HG02885 (cell line): ENCODE measurements at regions not wholly inside any gene's neighbourhood (a gene's known extent, or its start where the extent isn't known, plus 50 kb on each side); places are given as distances from the start of the nearest gene placed in this dataset.

Experiments
- ATAC-seq: cut with Tn5 transposase; IDR thresholded peaks from one replicate; pipeline ENCODE4 v1.9.1; 2021; ENCODE audit warnings: mild to moderate bottlenecking; ENCODE audit not compliant: unreplicated experiment, poor library complexity

DNA sequence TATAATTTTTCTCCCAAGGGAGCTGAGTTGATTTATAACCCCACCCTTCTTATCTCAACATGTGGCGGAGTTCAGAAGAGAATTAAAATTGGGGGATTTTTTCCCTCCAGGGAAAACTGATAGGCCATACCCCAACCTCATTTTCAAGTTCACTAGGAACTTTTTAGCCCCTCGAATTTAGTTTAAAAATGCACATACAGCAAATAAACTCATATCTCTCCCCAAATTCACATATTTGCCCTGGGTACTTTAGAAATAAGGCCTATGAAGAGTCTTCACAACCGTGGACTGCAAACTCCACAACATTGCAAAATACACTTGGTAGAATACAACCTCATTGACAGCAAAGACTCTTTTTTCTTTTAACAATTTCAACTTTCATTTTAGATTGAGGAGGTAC, 206.7 kb upstream of the LEF1 start:
- ATAC-seq, result no peak

DNA sequence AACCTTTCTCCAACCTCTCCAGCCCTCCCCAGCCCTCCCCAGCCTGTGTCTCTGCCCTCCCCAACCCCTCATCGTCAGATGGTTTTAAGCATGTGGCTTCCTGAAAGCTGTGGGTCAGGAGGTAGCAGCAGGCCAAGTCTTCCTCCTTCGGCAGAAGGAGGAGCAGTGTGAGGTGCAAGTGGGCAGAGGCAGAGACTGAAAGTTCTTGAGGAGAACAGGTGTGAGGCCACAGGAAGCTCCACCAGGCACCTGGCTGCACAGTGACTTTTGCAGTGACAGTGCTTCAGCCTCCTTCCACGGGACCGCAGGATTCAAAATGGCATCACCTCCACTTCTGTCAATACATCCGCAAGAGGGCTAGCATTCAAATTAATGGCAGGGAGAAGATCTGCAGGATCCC, 203.9 kb upstream of the LEF1 start:
- no peak for ATAC-seq

DNA sequence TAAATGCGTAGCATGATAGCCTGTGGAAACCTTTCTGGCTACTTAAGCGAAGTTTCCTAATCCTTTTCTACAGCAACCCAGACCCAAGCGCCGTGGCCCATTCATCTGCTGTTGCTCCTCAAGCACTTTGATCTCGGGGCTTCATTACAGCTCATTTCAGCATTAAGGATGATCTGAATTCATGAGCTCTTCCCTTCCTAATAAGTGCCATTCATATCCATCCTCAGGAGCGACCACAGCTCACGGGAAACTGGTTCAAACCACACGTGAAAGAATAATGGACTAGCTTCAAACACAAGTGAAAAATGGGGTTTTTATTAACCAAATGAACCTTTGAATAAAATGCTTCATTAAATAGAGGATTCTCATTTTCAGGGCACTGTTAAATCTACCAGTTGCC, 202.6 kb upstream of the LEF1 start:
- no peak for ATAC-seq

DNA sequence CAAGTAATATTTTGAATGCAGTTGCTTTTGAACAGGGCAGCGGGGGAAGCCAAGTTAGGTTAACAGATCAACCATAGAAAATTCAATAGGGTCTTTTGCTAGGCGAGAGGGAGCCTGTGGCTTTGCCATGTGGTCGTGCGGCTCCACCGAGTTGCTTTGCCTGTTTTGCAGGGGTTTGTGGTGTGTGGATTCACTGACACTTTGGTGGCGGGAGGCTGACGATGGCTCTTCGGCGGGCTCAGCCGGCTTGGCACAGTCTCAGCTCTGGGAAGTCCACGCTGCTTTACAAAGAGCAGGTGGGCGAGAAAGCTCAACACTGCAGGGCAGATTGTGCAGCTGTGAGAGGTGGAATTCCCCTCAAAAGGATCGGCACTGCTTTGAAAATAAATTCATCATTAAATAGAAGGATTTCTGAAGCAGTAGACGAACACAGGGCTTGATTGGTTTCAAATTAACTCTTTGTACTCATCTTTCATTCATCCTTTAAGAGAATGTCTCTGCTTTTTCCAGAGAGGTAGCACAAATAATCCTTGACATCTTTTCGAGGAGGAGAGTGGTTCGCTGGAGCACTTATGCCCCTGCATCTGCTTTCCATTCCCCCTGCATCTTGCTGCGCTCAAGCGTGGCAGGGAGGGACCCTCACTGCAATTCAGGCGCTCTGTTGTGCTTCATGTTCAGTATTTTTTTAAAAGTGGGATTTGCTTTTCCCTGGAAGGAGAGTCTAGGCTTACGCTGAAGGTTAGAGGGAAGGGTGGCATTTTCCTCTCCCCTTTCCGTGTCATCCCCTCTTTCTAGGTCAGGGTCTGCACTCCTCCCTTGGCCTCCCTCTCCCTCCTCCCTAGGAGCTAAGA, 201.8 kb upstream of the LEF1 start:
- no peak for ATAC-seq

DNA sequence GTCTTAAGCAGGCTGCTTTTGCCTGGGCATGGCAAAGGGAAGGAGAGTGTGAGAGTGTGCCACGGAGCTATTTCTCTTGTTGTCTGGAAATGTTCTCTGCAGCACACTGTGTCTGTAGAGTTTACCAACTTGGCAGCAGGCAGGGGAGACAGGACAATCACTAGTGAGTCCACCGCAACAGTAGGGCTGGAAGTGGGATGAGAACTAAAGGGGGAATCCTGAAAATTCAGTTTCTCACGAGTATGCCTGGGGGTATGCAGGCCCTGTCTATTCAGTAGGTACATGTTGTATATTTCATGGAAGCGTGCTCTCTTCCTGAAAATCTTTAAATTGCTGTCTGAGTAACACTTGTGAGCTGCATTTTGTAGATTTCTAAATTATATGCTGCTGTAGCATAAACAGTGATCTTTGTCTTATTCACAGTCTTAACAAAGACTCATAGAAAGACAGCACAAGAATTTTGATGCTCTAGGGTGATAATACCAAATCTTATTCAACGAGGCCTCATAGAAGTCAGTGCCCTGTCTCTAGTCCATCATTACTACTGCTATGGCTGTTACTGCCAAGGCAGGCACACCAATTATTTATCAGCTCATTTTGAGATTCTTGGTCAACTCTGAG, 200.4 kb upstream of the LEF1 start:
- no peak for ATAC-seq

DNA sequence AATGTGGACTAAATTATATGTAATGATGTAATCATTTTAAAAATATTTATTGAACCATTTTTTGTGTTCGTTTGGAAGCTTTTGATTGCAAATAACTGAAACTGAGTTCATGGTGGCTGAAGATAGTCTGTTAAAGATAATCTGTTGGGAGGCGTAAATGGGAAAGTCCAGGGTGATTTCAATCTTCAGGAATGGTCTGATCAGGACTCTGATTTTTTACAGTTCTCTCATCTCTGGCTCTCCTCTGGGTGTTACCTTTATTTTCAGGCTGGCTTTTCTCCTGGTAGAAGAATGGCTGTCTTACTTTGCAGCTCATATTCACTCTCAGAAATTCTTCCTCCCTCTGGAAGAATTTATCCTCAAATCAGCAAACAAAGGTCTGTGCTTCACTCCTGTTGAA, 199.0 kb upstream of the LEF1 start:
- no peak for ATAC-seq

DNA sequence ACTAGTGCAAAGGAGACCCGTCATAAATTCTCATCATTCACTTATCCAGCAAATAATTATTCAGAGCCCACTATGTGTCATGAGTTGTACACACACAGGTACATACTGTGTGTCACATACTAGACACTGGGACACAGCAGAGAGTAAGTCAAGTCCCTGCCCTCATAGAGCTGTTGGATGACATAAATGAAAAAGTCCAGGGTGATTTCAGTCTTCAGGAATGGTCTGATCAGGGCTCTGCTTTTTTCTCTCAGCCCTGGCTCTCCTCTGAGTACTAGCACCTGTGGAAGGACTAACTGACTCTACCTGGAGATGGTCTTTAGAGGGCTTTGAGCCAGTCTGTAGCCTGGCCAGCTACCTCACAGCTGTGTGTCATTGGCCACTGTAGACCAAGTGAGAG, 198.0 kb upstream of the LEF1 start:
- ATAC-seq, result no peak

DNA sequence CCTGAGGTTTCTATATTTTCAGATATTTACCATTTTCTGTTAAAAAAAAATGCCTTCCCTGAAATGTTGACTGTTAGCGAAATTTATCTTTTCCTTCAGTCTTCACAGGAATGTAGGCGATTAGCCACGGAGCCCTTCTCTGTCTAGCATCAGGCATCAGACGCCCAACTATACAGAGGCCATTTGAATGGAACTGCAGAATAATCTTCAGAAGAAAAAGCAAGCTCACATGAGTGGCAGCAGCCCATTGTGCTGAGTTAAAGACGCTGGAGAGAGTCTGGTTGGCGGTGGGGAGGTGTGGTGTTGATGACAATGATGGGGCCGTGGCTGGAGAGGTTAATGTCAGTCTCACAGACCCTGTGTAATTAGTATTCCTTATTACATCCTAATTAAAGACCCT, 196.8 kb upstream of the LEF1 start:
- no peak for ATAC-seq

DNA sequence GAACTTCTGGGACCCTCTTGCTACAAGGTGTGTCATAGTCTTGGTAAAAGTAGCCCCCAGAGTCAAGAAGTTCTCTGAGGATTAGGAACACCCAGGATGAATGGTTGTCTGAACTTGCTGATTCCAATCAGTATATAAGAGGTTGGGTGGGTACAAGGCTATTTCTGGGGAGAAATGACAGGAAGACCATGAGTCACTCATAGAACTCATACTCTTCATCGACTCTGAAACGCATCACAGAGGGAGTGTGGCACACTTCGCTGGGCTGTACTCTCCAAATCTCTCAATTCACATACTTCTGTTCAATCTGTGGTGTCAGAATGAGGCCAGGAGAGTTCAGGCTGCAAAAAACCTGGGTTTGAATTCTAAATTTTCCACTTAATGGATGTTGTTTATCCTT, 193.2 kb upstream of the LEF1 start:
- no peak for ATAC-seq

DNA sequence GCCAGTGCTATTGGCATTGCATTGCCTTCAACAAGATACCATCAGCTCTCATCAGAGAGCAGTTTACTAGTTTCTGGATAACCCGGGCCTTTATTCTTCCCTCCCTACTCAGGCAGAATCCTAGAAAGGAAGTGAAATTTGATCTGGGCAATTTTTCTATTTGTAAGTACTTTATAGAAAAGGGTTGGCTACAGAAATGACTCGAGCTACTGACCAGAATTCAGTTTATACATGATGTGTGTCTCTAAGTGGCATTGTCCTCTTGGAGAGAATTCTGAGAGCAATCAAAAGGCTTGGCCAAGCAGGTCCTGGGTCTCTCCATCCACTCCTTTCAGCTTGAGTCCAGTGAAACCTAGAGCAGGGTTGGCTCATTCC, 192.7 kb upstream of the LEF1 start:
- no peak for ATAC-seq

DNA sequence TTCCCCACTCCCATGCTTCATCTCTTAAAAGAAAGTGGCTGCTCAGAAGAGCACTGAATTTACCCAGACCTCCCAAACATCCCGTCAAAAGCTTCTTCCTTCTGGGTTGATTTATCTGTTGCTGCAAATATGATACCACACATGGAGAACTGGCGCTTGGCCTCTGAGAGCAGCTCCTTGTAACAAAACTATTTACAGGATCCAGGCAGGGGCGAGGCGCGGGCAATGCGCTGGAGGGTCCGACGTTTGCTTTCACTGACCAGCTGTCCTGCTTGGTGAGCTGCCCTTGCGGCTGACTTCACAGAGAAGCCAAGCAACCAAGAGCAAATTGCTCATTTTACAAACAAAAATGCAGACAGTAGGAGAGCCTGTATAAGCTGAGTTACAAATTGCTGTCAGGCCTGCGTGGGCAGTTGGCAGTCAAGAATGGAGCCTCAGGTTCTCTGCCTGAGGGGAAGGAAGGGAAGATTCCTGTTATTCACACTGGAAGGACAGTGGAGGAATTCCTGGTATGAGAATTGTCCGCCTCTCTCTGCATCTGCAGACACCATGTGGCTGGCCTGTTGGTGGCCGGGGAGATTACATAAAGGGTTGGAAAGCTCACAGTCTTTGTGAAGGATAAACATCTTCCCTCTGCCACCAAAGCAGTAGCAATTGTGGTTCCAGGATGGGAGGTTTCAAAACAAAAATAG, 192.2 kb upstream of the LEF1 start:
- ATAC-seq, result no peak

DNA sequence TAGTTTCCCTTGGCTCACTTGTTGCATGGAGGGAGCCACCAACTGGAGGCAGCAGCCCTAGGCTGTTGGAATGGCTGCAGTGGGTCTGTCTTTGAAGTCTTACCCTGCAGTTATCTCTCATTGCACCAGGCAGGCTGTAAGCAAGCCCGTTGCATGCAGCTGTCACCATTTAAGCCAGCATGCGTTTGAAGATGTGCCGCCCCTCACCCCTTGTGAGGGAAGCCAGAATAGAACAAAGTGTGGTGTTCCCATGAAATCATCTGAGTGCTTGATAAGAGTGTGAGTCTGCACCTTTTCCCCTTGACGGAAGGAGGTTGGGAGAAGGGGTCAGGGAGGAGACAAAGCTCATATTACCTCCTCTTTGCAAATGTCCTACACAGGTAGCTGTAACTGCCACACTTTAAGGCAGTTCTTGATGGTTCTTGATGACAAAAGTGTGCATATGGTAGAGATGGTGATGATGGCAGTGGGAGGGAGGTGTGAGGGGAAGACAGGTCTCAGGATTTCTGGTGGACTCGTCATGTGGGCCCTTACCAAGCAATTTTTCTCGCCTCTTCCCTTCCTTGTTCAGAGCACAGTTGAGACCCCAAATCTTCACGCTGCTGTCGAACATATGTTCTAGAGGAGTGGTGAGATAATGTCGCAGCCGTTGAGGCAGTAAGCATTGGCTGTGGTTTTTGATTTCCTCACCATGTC, 191.4 kb upstream of the LEF1 start:
- no peak for ATAC-seq

DNA sequence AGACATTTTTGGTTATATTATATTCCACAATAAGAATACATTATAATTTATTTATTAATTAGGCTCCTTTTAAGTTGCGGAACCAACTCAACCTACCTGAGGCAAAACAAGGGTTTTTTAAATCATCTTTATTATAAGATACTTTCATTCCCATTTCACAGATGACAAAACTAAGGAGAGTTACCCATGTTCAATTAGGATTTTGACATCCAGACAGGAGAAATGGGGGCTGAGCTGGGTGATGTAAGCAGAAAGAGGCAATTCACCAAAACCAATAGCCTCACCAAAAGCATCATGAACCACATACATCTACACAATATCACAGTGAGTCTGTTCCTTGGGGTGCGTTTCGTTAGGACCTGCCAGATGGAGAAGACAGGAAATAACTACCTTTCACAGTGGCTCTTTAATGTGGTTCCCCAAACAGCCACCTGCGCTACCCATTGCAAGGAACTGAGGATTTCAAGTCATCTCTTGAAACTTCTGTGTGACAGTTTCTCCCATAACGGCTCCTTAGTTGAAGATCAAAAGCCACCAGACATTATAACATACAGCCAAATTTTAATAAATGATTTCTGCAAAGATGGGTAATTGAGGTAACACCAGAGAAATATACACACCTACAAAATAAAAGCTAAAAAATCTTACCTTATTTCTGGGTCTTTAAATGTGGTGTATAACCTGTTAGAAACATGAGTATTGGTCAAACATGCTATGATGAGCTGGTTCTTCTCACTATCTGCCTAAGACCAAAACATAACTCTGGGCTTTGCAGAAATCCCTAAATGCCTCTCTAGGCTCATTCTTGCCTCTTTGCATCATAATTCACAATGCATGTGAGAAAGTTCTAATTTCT, 190.6 kb upstream of the LEF1 start:
- ATAC-seq, result no peak

DNA sequence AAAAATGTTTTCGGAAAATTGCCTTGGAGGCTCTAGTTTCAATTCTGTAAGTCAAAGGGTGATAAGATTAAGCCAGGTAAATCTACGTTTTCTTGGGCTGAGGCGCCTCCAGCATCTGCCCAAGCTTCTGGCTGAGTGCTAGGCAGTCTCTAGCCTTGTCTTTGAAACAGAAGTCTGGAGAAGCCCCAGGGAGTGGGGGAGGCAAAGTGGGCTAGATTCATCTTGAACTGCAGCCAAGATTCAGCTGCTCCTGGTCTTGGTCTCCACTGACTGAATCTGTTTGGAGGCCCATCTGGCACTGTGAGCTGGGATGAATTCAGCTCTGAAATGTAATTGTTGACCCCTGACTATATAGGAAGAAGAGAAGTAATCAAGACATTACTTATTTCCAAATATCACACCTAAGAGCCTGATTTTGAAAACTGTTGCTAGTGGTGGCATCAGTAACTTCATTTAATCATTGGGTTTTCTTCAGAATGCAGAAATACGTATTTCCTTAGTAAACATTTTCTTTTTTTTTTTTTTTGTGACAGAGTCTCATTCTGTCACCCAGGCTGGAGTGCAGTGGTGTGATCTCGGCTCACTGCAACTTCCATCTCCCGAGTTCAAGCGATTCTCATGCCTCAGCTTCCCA, 187.3 kb upstream of the LEF1 start:
- no peak for ATAC-seq

DNA sequence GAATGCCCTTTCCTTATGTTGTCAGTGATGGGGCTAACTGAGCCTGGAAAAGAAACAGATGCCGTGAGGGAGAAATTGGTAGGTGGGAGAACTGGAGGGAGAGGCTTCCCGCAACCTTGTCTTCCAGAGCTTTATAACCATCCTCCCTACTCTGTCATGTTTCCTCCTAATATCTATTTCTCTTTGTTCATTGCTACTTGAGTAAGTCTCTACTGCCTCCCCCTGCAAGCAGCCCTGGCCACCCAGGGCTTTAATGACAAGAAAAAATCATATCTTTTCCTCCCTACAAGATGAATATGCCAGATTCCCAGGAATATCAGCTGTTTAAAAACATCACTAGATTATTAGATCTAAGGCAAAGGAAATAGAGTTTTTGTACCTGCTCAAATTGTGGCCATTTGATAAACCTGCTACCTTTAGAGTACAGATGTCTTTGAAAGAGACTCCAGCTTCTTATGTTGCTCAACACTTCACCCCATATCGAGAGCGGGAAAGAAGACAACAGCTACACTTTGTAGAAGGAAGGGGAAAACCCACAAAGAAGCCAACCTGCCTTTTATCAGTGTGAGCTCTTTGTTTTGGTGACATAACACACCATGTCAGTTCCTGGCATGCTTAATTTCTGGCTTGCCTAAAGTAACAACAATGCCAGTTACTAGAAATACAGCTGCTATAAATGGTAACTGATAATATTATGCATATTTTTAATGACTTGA, 186.6 kb upstream of the LEF1 start:
- no peak for ATAC-seq

DNA sequence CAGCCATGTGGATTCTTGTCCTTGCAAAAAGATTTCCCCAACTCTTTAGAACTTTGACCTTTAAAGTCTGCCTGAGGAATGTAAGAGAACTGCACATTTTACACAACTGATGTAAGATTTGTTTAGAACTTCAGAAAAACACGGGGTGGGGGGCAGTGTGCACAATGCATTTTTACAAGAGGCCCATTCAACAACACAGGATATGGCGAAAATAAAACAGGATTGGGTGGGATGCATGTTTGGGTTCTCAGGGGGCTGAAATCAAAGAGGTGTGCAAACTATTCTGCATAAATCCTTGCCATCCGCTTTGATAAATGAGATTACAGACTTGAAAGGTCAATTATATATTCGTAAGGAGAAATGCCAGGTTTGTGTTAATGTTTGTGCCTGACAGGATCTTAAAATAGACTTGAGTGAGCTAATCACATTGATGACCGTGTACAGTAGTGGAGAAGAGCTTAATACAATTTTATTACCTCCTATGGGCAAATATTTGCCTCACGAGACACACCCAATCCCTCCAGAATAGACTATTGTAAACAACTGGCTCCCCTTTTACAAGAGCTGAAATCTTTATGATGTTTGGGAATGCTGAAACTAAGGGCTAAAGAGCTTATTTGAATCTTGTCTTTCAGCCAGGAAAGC, 184.1 kb upstream of the LEF1 start:
- ATAC-seq, result no peak

DNA sequence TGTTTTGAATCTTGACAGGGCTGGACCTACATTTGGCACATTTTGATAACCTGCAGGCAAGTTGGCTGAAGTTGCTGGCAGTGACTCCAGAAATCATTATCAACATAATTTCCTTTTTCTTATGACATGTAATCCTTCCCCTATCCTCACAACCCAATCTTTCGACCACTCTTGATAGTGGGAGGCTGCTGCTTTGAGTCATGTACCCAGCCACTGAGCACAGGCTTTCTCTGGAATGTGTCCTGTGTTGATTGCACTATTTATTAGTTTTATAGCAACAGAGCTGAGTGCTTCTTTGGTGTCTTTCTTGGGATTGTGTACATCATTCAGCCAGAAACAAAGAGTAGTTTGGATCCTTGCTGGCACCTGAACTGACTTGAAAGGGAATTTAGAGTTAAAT, 183.1 kb upstream of the LEF1 start:
- ATAC-seq, result no peak

DNA sequence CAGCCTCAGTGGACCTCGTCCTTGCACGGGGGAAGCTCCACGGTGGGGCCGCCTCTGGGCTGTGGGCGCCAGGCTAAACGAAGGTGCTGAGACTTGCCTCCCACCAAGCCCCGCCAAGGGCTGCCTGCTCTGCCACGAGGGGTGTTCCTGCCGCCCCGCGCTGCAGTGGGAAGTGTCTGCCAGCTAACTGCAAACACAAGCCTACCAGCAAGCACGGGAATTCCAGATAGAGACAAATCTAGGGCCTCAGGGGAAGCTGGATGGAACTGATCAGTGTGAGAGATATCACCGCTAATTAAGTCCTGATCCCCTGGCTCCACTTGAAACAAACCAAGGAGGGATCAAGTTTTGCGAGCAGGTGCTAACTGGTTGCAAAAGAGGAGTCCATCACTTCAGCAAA, 181.6 kb upstream of the LEF1 start:
- no peak for ATAC-seq

DNA sequence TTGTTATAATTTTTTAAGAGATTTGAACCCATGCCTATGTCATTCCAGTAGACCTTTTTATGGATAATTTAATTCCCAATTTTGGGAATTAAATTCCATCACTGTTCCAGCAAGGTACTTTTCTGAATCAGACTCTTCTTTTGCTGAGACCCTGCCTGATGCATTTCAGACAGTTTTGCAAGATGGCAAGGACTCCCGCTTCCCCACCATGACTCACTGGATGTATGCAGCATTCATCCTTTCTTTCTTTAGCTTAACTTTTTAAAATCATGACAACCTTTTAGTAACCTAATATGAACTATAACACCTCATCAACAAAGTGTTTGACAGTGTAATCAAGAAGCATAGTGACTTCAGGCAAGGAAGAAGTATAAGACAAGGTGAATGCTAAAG, 178.1 kb upstream of the LEF1 start:
- no peak for ATAC-seq
